ENCODE measurements at regions not wholly inside any gene's neighbourhood (a gene's known extent, or its start where the extent isn't known, plus 50 kb on each side); places are given as distances from the start of the nearest gene placed in this dataset.

- ATAC-seq, result no peak
- TF ChIP-seq ZNF70 (CRISPR knock-in tag; IDR thresholded peaks at IDR 0.05), result no peak
- TF ChIP-seq CREB5 (CRISPR knock-in tag; IDR thresholded peaks at IDR 0.05; ENCODE audit: low read depth), result no peak
- no peak for TF ChIP-seq SNAI2 (CRISPR knock-in tag; IDR thresholded peaks at IDR 0.05)
- no peak for TF ChIP-seq ZFP30 (CRISPR knock-in tag; IDR thresholded peaks at IDR 0.05)
- TF ChIP-seq POU6F1 (CRISPR knock-in tag; IDR thresholded peaks at IDR 0.05; ENCODE audit: borderline replicate concordance, low read depth), result no peak
- no peak for TF ChIP-seq GLIS3 (CRISPR knock-in tag; IDR thresholded peaks at IDR 0.05)
- TF ChIP-seq CSRNP3 (CRISPR knock-in tag; IDR thresholded peaks at IDR 0.05), result no peak
- no peak for TF ChIP-seq ESRRG (CRISPR knock-in tag; IDR thresholded peaks at IDR 0.05)
- TF ChIP-seq RARB (CRISPR knock-in tag; IDR thresholded peaks at IDR 0.05), result no peak
- TF ChIP-seq TSHZ2 (CRISPR knock-in tag; IDR thresholded peaks at IDR 0.05), result no peak
- TF ChIP-seq ZC3H10 (CRISPR knock-in tag; IDR thresholded peaks at IDR 0.05), result no peak
- TF ChIP-seq ZFP3 (CRISPR knock-in tag; IDR thresholded peaks at IDR 0.05), result no peak
These were observed 92.5 kb downstream of the ARL4A start for GRCh38 chr7:12779947-12780346.

- TF ChIP-seq RARB (CRISPR knock-in tag; IDR thresholded peaks at IDR 0.05) (no peak), ARNTL (CRISPR knock-in tag; IDR thresholded peaks at IDR 0.05; ENCODE audit: borderline replicate concordance, low read depth) (no peak), ZNF70 (CRISPR knock-in tag; IDR thresholded peaks at IDR 0.05) (no peak), OSR1 (CRISPR knock-in tag; IDR thresholded peaks at IDR 0.05) (no peak), TCF4 (CRISPR knock-in tag; IDR thresholded peaks at IDR 0.05; ENCODE audit: borderline replicate concordance) (no peak), POU6F1 (CRISPR knock-in tag; IDR thresholded peaks at IDR 0.05; ENCODE audit: borderline replicate concordance, low read depth) (no peak), BACH2 (CRISPR knock-in tag; IDR thresholded peaks at IDR 0.05; ENCODE audit: borderline replicate concordance) (no peak), PATZ1 (CRISPR knock-in tag; IDR thresholded peaks at IDR 0.05; ENCODE audit: borderline replicate concordance) (no peak), TOX (CRISPR knock-in tag; IDR thresholded peaks at IDR 0.05; ENCODE audit: borderline replicate concordance) (no peak), ZNF8 (CRISPR knock-in tag; IDR thresholded peaks at IDR 0.05) (no peak), PPARA (CRISPR knock-in tag; IDR thresholded peaks at IDR 0.05; ENCODE audit: borderline replicate concordance) (no peak), CREB5 (CRISPR knock-in tag; IDR thresholded peaks at IDR 0.05; ENCODE audit: low read depth) (no peak), ZNF565 (CRISPR knock-in tag; conservative IDR thresholded peaks at IDR 0.05; ENCODE audit: low read depth) (no peak), ZFP30 (CRISPR knock-in tag; IDR thresholded peaks at IDR 0.05) (no peak)
- no peak for ATAC-seq
These were observed 96.1 kb downstream of the ARL4A start for GRCh38 chr7:12783421-12784095.

All from SK-N-SH treated with all-trans-retinoic acid at 6 μM for 48 hours (cell line).